ENCODE measurements at regions not wholly inside any gene's neighbourhood (a gene's known extent, or its start where the extent isn't known, plus 50 kb on each side); places are given as distances from the start of the nearest gene placed in this dataset.
"Not testable (repeated sequence)": the region's sequence is repeated elsewhere in the genome, so short reads cannot be mapped to it uniquely, and the experiment has no call there.

GRCh38 chr12:88921434-88921833, 341.2 kb upstream of the KITLG start:
- intact Hi-C loops (cut with micrococcal nuclease), result no loop called here

GRCh38 chr12:88918161-88918560, 337.9 kb upstream of the KITLG start:
- intact Hi-C loops (cut with micrococcal nuclease), result no loop called here

- intact Hi-C loops (cut with micrococcal nuclease), result no loop called here
Observed at GRCh38 chr12:88914967-88915366, 334.7 kb upstream of the KITLG start.

GRCh38 chr12:88909510-88909909, 329.2 kb upstream of the KITLG start:
- intact Hi-C loops (cut with micrococcal nuclease), result no loop called here

- intact Hi-C loops (cut with micrococcal nuclease), result no loop called here
Observed at GRCh38 chr12:88908345-88908744, 328.1 kb upstream of the KITLG start.

GRCh38 chr12:88904705-88905104, 324.4 kb upstream of the KITLG start:
- intact Hi-C loops (cut with micrococcal nuclease), result no loop called here

GRCh38 chr12:88903333-88903732, 323.1 kb upstream of the KITLG start:
- intact Hi-C loops (cut with micrococcal nuclease), result no loop called here

GRCh38 chr12:88897723-88898122, 317.5 kb upstream of the KITLG start:
- intact Hi-C loops (cut with micrococcal nuclease), result no loop called here

- intact Hi-C loops (cut with micrococcal nuclease), result no loop called here
Observed at GRCh38 chr12:88896958-88897357, 316.7 kb upstream of the KITLG start.

- intact Hi-C loops (cut with micrococcal nuclease), result no loop called here
Observed at GRCh38 chr12:88895634-88896033, 315.4 kb upstream of the KITLG start.

- intact Hi-C loops (cut with micrococcal nuclease), result no loop called here
Observed at GRCh38 chr12:88893801-88894200, 313.5 kb upstream of the KITLG start.

GRCh38 chr12:88891434-88891833, 311.2 kb upstream of the KITLG start:
- intact Hi-C loops (cut with micrococcal nuclease), result not testable (repeated sequence)

- intact Hi-C loops (cut with micrococcal nuclease), result no loop called here
Observed at GRCh38 chr12:88889326-88890110, 309.2 kb upstream of the KITLG start.

- intact Hi-C loops (cut with micrococcal nuclease), result no loop called here
Observed at GRCh38 chr12:88884600-88884999, 304.3 kb upstream of the KITLG start.

GRCh38 chr12:88882662-88883061, 302.4 kb upstream of the KITLG start:
- intact Hi-C loops (cut with micrococcal nuclease), result no loop called here

- intact Hi-C loops (cut with micrococcal nuclease), result no loop called here
Observed at GRCh38 chr12:88880051-88880450, 299.8 kb upstream of the KITLG start.

GRCh38 chr12:88878295-88878694, 298.0 kb upstream of the KITLG start:
- intact Hi-C loops (cut with micrococcal nuclease), result no loop called here

GRCh38 chr12:88876857-88877256, 296.6 kb upstream of the KITLG start:
- intact Hi-C loops (cut with micrococcal nuclease), result no loop called here

GRCh38 chr12:88870000-88870737, 289.9 kb upstream of the KITLG start:
- intact Hi-C loops (cut with micrococcal nuclease), result no loop called here

- intact Hi-C loops (cut with micrococcal nuclease), result no loop called here
Observed at GRCh38 chr12:88868050-88868449, 287.8 kb upstream of the KITLG start.

GRCh38 chr12:88867510-88867909, 287.2 kb upstream of the KITLG start:
- intact Hi-C loops (cut with micrococcal nuclease), result no loop called here

GRCh38 chr12:88866881-88867280, 286.6 kb upstream of the KITLG start:
- intact Hi-C loops (cut with micrococcal nuclease), result no loop called here

- intact Hi-C loops (cut with micrococcal nuclease), result no loop called here
Observed at GRCh38 chr12:88865537-88865936, 285.3 kb upstream of the KITLG start.
